GM21825 (cell line): ENCODE measurements at regions not wholly inside any gene's neighbourhood (a gene's known extent, or its start where the extent isn't known, plus 50 kb on each side); places are given as distances from the start of the nearest gene placed in this dataset.
"Not testable (repeated sequence)": the region's sequence is repeated elsewhere in the genome, so short reads cannot be mapped to it uniquely, and the experiment has no call there.

Experiments
- ATAC-seq: cut with Tn5 transposase; IDR thresholded peaks from one replicate; pipeline ENCODE4 v1.9.1; 2021; ENCODE audit warnings: mild to moderate bottlenecking, moderate library complexity; ENCODE audit not compliant: unreplicated experiment

GRCh38 chr18:51570071-51570470, 372.6 kb upstream of the MEX3C start:
- ATAC-seq = not testable (repeated sequence)

GRCh38 chr18:51573886-51574285, 376.4 kb upstream of the MEX3C start:
- not testable (repeated sequence) for ATAC-seq

GRCh38 chr18:51575171-51575570, 377.7 kb upstream of the MEX3C start:
- no peak for ATAC-seq

GRCh38 chr18:51578406-51578980, 381.0 kb upstream of the MEX3C start:
- no peak for ATAC-seq

- ATAC-seq = no peak
These were observed 383.1 kb upstream of the MEX3C start for GRCh38 chr18:51580580-51580979.

GRCh38 chr18:51582551-51582950, 385.1 kb upstream of the MEX3C start:
- ATAC-seq = no peak

- no peak for ATAC-seq
These were observed 391.1 kb upstream of the MEX3C start for GRCh38 chr18:51588616-51589015.

- ATAC-seq = no peak
These were observed 396.4 kb upstream of the MEX3C start for GRCh38 chr18:51593931-51594330.

- no peak for ATAC-seq
These were observed 405.6 kb upstream of the MEX3C start for GRCh38 chr18:51603111-51603510.

GRCh38 chr18:51603551-51603950, 406.1 kb upstream of the MEX3C start:
- ATAC-seq = no peak

GRCh38 chr18:51610481-51610880, 413.0 kb upstream of the MEX3C start:
- ATAC-seq = no peak

- ATAC-seq = no peak
These were observed 413.8 kb upstream of the MEX3C start for GRCh38 chr18:51611326-51611725.

GRCh38 chr18:51614033-51614432, 416.6 kb upstream of the MEX3C start:
- no peak for ATAC-seq

GRCh38 chr18:51614967-51615571, 417.6 kb upstream of the MEX3C start:
- ATAC-seq = no peak

GRCh38 chr18:51617167-51617566, 419.7 kb upstream of the MEX3C start:
- ATAC-seq = no peak

GRCh38 chr18:51617572-51618260, 420.2 kb upstream of the MEX3C start:
- ATAC-seq = no peak

GRCh38 chr18:51619283-51619682, 421.8 kb upstream of the MEX3C start:
- ATAC-seq = no peak

- no peak for ATAC-seq
These were observed 423.8 kb upstream of the MEX3C start for GRCh38 chr18:51621113-51621863.

GRCh38 chr18:51621864-51622160, 424.3 kb upstream of the MEX3C start:
- no peak for ATAC-seq

GRCh38 chr18:51622702-51623101, 425.2 kb upstream of the MEX3C start:
- ATAC-seq = no peak

GRCh38 chr18:51623653-51624052, 426.2 kb upstream of the MEX3C start:
- no peak for ATAC-seq

- ATAC-seq = no peak
These were observed 433.2 kb upstream of the MEX3C start for GRCh38 chr18:51630706-51631105.
